ENCODE measurements at regions not wholly inside any gene's neighbourhood (a gene's known extent, or its start where the extent isn't known, plus 50 kb on each side); places are given as distances from the start of the nearest gene placed in this dataset.

DNA sequence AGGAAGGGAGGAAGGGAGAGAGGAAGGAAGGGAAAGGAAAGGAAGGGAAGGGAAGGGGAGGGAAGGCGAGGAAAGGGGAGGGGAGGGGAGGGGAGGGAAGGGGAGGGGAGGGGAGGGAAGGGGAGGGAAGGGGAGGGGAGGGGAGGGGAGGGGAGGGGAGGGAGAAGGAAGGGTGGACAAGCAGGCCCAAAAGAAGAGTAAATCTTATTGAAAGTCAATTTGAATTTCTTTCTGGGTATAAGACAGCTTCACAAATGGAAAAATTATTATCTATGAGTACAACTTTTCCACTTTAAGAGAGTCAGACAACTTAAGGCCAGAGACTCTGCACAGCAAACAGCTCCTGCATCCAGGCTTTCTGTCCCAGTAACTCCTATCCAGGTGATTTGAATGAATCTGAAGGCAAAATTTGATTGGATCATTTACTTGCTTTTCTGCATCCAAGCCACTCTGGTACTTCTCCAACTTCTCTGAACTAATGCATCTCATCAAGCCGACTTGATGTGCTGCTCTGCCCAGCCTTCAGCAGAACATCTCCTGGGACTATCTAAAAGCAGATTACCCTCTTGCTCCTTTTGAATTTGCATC, 363.4 kb upstream of the KIF2A start:
- no peaks in the 10 kb centered on the region for H3K36me3 ChIP-seq (ENCODE audit: control insufficient read depth, insufficient read depth, low read length)
- no peaks in the 10 kb centered on the region for H3K9me3 Mint-ChIP-seq
- no peaks in the 10 kb centered on the region for H3K27me3 Mint-ChIP-seq (ENCODE audit: low read depth in 2 of 2)
- no peaks in the 10 kb centered on the region for H3K4me1 ChIP-seq (ENCODE audit: control insufficient read depth, insufficient read depth, low read length)
- H3K4me1 Mint-ChIP-seq, result no peaks in the 10 kb centered on the region
- no peak overlapping the region for H3K27ac Mint-ChIP-seq
- no peaks in the 10 kb centered on the region for H3K36me3 Mint-ChIP-seq
- 93% methylated on average over 1 of the region's 2 CpGs for WGBS (ENCODE audit: insufficient coverage)
- intact Hi-C loops (cut with micrococcal nuclease), result no loop called here
- H3K27me3 ChIP-seq (ENCODE audit: control insufficient read depth, insufficient read depth, low read length), result no peaks in the 10 kb centered on the region
- H3K4me3 ChIP-seq (ENCODE audit: low read length), result no peak overlapping the region
- no peak for ATAC-seq
- no peak overlapping the region for H3K27ac ChIP-seq (ENCODE audit: low read length)
- TF ChIP-seq, protein P1, sequence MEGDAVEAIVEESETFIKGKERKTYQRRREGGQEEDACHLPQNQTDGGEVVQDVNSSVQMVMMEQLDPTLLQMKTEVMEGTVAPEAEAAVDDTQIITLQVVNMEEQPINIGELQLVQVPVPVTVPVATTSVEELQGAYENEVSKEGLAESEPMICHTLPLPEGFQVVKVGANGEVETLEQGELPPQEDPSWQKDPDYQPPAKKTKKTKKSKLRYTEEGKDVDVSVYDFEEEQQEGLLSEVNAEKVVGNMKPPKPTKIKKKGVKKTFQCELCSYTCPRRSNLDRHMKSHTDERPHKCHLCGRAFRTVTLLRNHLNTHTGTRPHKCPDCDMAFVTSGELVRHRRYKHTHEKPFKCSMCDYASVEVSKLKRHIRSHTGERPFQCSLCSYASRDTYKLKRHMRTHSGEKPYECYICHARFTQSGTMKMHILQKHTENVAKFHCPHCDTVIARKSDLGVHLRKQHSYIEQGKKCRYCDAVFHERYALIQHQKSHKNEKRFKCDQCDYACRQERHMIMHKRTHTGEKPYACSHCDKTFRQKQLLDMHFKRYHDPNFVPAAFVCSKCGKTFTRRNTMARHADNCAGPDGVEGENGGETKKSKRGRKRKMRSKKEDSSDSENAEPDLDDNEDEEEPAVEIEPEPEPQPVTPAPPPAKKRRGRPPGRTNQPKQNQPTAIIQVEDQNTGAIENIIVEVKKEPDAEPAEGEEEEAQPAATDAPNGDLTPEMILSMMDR (IDR thresholded peaks at IDR 0.05), result no peak
- no peak overlapping the region for H3K4me3 Mint-ChIP-seq
- H3K9me3 ChIP-seq (ENCODE audit: control insufficient read depth, insufficient read depth, low read length), result no peaks in the 10 kb centered on the region
- DNase-seq, result no peak

DNA sequence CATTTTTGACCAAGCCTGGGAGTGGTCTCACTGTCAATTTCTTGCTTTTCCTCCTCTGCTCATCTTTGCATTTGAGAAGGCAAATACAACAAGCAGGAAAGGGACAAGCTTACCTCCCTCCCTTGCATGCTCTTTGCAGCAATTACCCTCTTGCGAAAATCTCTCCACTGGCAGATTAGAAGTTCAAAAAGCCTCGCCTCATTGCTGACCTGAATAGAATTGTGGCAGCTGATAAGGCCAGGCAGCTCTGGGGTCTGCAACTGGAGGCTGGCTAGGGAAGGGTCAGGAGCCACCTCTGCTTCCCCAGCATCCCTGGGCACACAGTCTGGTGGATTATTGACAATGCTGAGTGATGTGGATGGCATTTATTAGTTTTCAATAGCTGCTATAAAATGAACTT, 362.3 kb upstream of the KIF2A start:
- Histone ChIP-seq H3K27ac (ENCODE audit: low read length) (no peak overlapping the region), H3K4me3 (ENCODE audit: low read length) (no peak overlapping the region), H3K27me3 (ENCODE audit: control insufficient read depth, insufficient read depth, low read length) (no peaks in the 10 kb centered on the region), H3K9me3 (ENCODE audit: control insufficient read depth, insufficient read depth, low read length) (no peaks in the 10 kb centered on the region), H3K4me1 (ENCODE audit: control insufficient read depth, insufficient read depth, low read length) (no peaks in the 10 kb centered on the region), H3K36me3 (ENCODE audit: control insufficient read depth, insufficient read depth, low read length) (no peaks in the 10 kb centered on the region)
- no peaks in the 10 kb centered on the region for H3K36me3 Mint-ChIP-seq
- no peaks in the 10 kb centered on the region for H3K27me3 Mint-ChIP-seq (ENCODE audit: low read depth in 2 of 2)
- H3K4me3 Mint-ChIP-seq, result no peak overlapping the region
- ATAC-seq (no peak), DNase-seq (no peak)
- no peaks in the 10 kb centered on the region for H3K4me1 Mint-ChIP-seq
- TF ChIP-seq, protein P1 (IDR thresholded peaks at IDR 0.05), result no peak
- H3K9me3 Mint-ChIP-seq, result no peaks in the 10 kb centered on the region
- no peak overlapping the region for H3K27ac Mint-ChIP-seq
- WGBS (ENCODE audit: insufficient coverage), result 92% methylated on average over 2 of the region's 2 CpGs
- intact Hi-C loops (cut with micrococcal nuclease), result no loop called here

DNA sequence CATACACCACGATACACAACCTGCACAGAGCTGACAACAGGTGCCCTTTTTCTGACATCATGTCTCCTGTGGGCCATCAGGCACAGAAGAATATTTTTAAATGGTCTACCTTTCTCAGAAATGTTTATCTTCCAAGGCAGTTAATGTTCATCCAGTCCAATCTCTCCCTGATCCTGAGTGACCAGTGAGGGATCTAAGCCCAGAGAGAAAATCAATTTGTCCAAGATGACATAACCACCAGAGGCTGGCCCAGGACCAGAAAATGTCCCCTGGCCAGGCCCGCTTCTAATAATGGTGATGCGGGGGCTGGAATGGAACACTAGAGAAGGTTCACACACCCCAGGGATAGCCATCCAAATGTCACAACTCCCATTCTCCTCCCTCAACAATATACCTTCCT, 357.9 kb upstream of the KIF2A start:
- Histone ChIP-seq H3K27me3 (ENCODE audit: control insufficient read depth, insufficient read depth, low read length) (no peaks in the 10 kb centered on the region), H3K4me3 (ENCODE audit: low read length) (no peak overlapping the region), H3K4me1 (ENCODE audit: control insufficient read depth, insufficient read depth, low read length) (no peaks in the 10 kb centered on the region), H3K36me3 (ENCODE audit: control insufficient read depth, insufficient read depth, low read length) (no peaks in the 10 kb centered on the region), H3K27ac (ENCODE audit: low read length) (no peak overlapping the region), H3K9me3 (ENCODE audit: control insufficient read depth, insufficient read depth, low read length) (no peaks in the 10 kb centered on the region)
- Mint-ChIP-seq H3K27me3 (ENCODE audit: low read depth in 2 of 2) (no peaks in the 10 kb centered on the region), H3K4me1 (no peaks in the 10 kb centered on the region), H3K36me3 (no peaks in the 10 kb centered on the region), H3K9me3 (peaks cover 7% of the 10 kb centered on the region in 2 donors), H3K4me3 (no peak overlapping the region), H3K27ac (no peak overlapping the region)
- WGBS (ENCODE audit: insufficient coverage), result 90% methylated on average over 3 of the region's 3 CpGs
- TF ChIP-seq, protein P1 (IDR thresholded peaks at IDR 0.05), result no peak
- intact Hi-C loops (cut with micrococcal nuclease), result no loop called here
- DNase-seq (no peak), ATAC-seq (no peak)

DNA sequence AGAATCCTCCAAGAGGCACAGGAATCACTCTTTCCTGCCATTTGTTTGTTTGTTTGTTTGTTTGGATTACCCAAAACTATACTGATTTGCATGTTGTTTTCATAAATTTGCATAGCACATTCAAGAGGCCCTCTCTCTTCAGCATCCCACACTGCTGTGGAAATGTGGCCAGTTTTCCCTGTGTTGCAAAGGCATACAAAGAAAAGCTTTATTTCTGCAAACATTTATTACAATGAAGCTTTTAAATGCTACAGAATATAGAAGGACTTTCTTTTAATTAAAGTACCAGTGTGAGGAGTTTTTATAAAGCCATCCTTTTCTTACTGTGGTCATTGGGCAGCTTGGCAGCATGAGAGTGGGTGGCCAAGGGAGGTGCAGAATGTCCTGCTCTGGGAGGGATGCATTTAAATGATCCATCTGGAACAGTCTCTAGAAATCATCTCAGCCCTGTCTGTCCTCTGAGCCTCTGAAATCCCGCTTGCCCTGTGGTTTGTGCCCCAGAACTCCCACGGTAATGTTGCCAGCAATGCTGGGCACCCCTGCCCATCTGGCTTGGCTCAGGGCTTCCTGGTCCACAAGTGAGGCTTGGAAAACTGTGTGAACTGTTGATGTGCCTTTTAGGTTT, 356.8 kb upstream of the KIF2A start:
- no peak for DNase-seq
- Histone ChIP-seq H3K27me3 (ENCODE audit: control insufficient read depth, insufficient read depth, low read length) (no peaks in the 10 kb centered on the region), H3K4me1 (ENCODE audit: control insufficient read depth, insufficient read depth, low read length) (no peaks in the 10 kb centered on the region), H3K9me3 (ENCODE audit: control insufficient read depth, insufficient read depth, low read length) (no peaks in the 10 kb centered on the region), H3K36me3 (ENCODE audit: control insufficient read depth, insufficient read depth, low read length) (no peaks in the 10 kb centered on the region), H3K4me3 (ENCODE audit: low read length) (no peak overlapping the region), H3K27ac (ENCODE audit: low read length) (no peak overlapping the region)
- WGBS (ENCODE audit: insufficient coverage), result 68% methylated on average over 2 of the region's 2 CpGs
- Mint-ChIP-seq H3K27ac (no peak overlapping the region), H3K27me3 (ENCODE audit: low read depth in 2 of 2) (no peaks in the 10 kb centered on the region), H3K4me1 (no peaks in the 10 kb centered on the region), H3K4me3 (no peak overlapping the region), H3K36me3 (no peaks in the 10 kb centered on the region), H3K9me3 (peaks cover 7% of the 10 kb centered on the region in 2 donors)
- intact Hi-C loops (cut with micrococcal nuclease), result no loop called here
- TF ChIP-seq, protein P1 (IDR thresholded peaks at IDR 0.05), result no peak
- ATAC-seq, result no peak

All from natural killer cell (primary cell).